GM10266 (cell line): ENCODE measurements at regions not wholly inside any gene's neighbourhood (a gene's known extent, or its start where the extent isn't known, plus 50 kb on each side); places are given as distances from the start of the nearest gene placed in this dataset.

Experiments used
- DNase-seq: peaks from one replicate; pipeline ENCODE4 v3.0.0; 2012; ENCODE audit errors: extremely low spot score
- CTCF ChIP-seq: IDR thresholded peaks from 2 replicates; pipeline ENCODE4 v1.5.1; 2012; ENCODE audit warnings: mild to moderate bottlenecking, low read depth; ENCODE audit not compliant: control insufficient read depth, insufficient read depth; ENCODE audit errors: missing control alignments

DNA sequence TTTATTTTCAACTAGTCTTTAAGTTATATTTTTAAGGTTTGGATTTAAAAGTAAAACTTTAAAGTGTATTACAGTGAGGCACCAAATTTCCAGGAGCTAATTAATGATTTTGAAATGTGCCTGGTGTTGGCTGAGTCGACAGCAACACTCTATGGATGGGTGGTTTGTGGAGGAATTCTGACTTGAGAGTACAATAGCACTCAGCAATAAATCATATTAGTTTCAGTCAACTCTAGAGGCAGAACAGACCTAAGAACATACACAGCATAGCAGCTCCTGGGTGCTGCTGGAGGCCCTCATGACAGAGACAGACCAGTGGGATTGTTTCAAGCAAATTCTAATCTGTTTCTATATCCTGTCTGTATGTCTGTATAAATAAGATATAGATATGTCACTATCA lies 673.4 kb downstream of the TRIML1 start:
- no peak for DNase-seq

GRCh38 chr4:188818300-188818699 lies 679.1 kb downstream of the TRIML1 start:
- TF ChIP-seq CTCF, result no peak
- DNase-seq, result no peak

More for the DNA sequence above, 673.4 kb downstream of the TRIML1 start:
- TF ChIP-seq CTCF, result no peak

DNA sequence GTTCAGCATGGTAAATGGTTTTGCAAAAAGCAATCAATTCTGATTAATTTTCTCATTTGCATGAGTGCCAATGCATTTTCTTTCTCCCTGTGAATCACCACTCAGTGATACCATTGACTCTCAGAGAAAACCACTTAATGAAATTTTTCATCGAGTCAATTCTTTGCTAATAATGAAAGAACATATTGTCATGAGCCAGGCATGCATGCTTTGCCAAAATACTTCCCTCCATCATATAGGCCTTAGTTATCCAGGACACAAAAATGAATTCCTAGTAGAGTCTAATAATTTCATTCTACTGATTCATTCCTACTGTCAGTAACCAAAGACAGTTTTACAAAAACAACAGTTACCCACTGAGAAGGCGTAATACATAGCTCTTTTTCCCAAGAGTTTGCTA lies 680.0 kb downstream of the TRIML1 start:
- no peak for DNase-seq
- no peak for TF ChIP-seq CTCF

- no peak for TF ChIP-seq CTCF
- DNase-seq, result no peak
Observed at GRCh38 chr4:188821500-188821899, 682.3 kb downstream of the TRIML1 start.

DNA sequence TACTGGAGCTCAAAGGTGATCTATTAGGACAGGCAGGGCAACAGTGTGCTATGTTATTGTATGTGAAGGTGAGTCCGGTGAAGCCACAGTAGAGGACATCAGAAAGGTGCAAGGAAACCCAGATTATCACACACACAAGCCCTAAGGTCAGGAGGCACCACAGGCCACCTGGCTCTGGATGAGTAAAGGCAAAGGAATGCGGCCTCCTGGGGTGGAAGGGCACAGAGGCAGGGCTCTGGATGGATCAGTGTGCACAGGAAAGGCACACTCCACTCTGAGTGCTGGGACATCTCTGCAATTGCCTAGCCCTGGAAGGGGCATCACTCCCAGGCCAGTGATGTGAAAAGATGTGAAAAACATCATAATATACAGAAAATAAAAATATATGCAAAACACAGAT lies 683.5 kb downstream of the TRIML1 start:
- no peak for DNase-seq
- TF ChIP-seq CTCF, result no peak

DNA sequence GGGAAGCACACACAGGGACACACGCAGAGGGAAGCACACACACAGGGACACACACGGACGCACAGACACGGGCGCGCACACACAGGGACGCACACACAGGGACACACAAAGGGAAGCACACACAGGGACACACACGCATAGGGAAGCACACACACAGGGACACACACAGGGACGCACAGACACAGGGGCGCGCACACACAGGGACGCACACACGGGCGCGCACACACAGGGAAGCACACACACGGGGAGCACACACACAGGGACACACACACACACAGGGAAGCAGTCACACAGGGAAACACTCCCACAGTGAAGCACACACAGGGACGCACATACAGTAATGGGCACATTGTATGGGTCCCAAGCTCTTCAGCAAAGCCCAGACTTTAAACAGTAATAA lies 685.3 kb downstream of the TRIML1 start:
- no peak for TF ChIP-seq CTCF
- DNase-seq, result no peak

GRCh38 chr4:188826393-188826792 lies 687.2 kb downstream of the TRIML1 start:
- no peak for TF ChIP-seq CTCF
- DNase-seq, result no peak
